Thoracic aorta (tissue), 2 donors: ENCODE measurements at regions not wholly inside any gene's neighbourhood (a gene's known extent, or its start where the extent isn't known, plus 50 kb on each side); places are given as distances from the start of the nearest gene placed in this dataset.
"Not testable (repeated sequence)": the region's sequence is repeated elsewhere in the genome, so short reads cannot be mapped to it uniquely, and the experiment has no call there.

ENCODE experiments used
- ATAC-seq: fragments of 150-250 bp; one replicate; pipeline ENCODE4 v1.8.0; 2017; ENCODE audit warnings: low read depth; ENCODE audit not compliant: insufficient number of reproducible peaks, low FRiP score
- DNase-seq: peaks from one replicate; pipeline ENCODE4 v3.0.0-alpha.2; 2020; ENCODE audit warnings: low spot score
- H3K27ac ChIP-seq, 2 donors: fragments of 200-600 bp; sonication (generic); 1 replicate in 1 of 2; 2 replicates in 1 of 2; pipeline ENCODE4 v1.5.1; 2016; ENCODE audit warnings: mild to moderate bottlenecking in 2 of 2, moderate library complexity in 2 of 2
- H3K27me3 ChIP-seq: fragments of 200-600 bp; sonication (generic); replicated peaks from 2 replicates; pipeline ENCODE4 v1.6.0; 2016; ENCODE audit warnings: mild to moderate bottlenecking; ENCODE audit not compliant: insufficient read depth
- H3K36me3 ChIP-seq: fragments of 200-600 bp; sonication (generic); one replicate; pipeline ENCODE4 v1.5.1; 2016
- H3K4me1 ChIP-seq, 2 donors: fragments of 200-600 bp; sonication (generic); 1 replicate in 1 of 2; 2 replicates in 1 of 2; pipeline versions ENCODE4 v1.5.1 to v1.6.0; 2016; ENCODE audit warnings: low read depth in 2 of 2, mild to moderate bottlenecking in 1 of 2; ENCODE audit not compliant: control insufficient read depth in 1 of 2
- H3K4me3 ChIP-seq: fragments of 200-600 bp; sonication (generic); 2 replicates; pipeline ENCODE4 v1.5.1; 2016; ENCODE audit warnings: mild to moderate bottlenecking
- H3K9me3 ChIP-seq: fragments of 200-600 bp; sonication (generic); 2 replicates; pipeline ENCODE4 v1.5.1; 2016
- TF ChIP-seq, protein P1 (sequence below): fragments of 200-600 bp; sonication (generic); IDR thresholded peaks from one replicate; pipeline ENCODE4 v1.5.1; 2019; ENCODE audit warnings: antibody characterized with exemption

GRCh38 chr4:10388146-10388545 is 69.1 kb downstream of the ZNF518B start:
- not testable (repeated sequence) for H3K27ac ChIP-seq, DNase-seq, ATAC-seq, H3K27me3 ChIP-seq, H3K9me3 ChIP-seq, H3K4me3 ChIP-seq, H3K36me3 ChIP-seq, H3K4me1 ChIP-seq

- ATAC-seq (no peak), DNase-seq (no peak)
- no peak overlapping the region for H3K4me3 ChIP-seq
- TF ChIP-seq, protein P1, sequence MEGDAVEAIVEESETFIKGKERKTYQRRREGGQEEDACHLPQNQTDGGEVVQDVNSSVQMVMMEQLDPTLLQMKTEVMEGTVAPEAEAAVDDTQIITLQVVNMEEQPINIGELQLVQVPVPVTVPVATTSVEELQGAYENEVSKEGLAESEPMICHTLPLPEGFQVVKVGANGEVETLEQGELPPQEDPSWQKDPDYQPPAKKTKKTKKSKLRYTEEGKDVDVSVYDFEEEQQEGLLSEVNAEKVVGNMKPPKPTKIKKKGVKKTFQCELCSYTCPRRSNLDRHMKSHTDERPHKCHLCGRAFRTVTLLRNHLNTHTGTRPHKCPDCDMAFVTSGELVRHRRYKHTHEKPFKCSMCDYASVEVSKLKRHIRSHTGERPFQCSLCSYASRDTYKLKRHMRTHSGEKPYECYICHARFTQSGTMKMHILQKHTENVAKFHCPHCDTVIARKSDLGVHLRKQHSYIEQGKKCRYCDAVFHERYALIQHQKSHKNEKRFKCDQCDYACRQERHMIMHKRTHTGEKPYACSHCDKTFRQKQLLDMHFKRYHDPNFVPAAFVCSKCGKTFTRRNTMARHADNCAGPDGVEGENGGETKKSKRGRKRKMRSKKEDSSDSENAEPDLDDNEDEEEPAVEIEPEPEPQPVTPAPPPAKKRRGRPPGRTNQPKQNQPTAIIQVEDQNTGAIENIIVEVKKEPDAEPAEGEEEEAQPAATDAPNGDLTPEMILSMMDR, result no peak
- H3K9me3 ChIP-seq, result no peaks in the 10 kb centered on the region
- H3K4me1 ChIP-seq, result no peaks in the 10 kb centered on the region
- H3K36me3 ChIP-seq, result no peaks in the 10 kb centered on the region
- H3K27ac ChIP-seq, result no peak overlapping the region
- H3K27me3 ChIP-seq, result no peaks in the 10 kb centered on the region
Measured at GRCh38 chr4:10385994-10386394, 71.2 kb downstream of the ZNF518B start.

DNA sequence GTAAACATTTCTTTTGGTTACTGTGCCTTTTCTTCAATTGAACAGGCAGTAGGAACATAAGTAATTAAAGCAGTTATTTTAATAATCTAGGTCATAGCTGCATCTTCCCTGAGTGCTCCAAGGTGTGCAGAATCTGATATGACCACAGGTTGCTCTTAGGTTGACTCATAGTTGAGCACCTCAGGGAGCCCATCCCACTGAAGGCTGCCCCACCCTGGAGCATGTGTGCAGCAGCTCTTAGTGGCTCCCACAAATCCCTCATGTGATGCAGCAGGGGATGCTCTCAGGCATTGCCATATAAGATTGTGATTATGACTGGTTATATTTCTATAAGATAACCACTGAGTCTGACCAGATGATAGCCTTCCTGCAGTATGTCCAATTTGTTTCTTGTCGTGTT is 72.3 kb downstream of the ZNF518B start:
- no peaks in the 10 kb centered on the region for H3K36me3 ChIP-seq
- H3K9me3 ChIP-seq, result no peaks in the 10 kb centered on the region
- no peaks in the 10 kb centered on the region for H3K27me3 ChIP-seq
- H3K27ac ChIP-seq, result no peak overlapping the region
- TF ChIP-seq, protein P1, result no peak
- ATAC-seq (no peak), DNase-seq (no peak)
- no peak overlapping the region for H3K4me3 ChIP-seq
- no peaks in the 10 kb centered on the region for H3K4me1 ChIP-seq

GRCh38 chr4:10383417-10383816 is 73.8 kb downstream of the ZNF518B start:
- no peak overlapping the region for H3K4me3 ChIP-seq
- H3K27me3 ChIP-seq, result no peaks in the 10 kb centered on the region
- TF ChIP-seq, protein P1, result no peak
- no peaks in the 10 kb centered on the region for H3K4me1 ChIP-seq
- H3K36me3 ChIP-seq, result no peaks in the 10 kb centered on the region
- H3K9me3 ChIP-seq, result no peaks in the 10 kb centered on the region
- ATAC-seq, result no peak
- no peak overlapping the region for H3K27ac ChIP-seq
- no peak for DNase-seq

DNA sequence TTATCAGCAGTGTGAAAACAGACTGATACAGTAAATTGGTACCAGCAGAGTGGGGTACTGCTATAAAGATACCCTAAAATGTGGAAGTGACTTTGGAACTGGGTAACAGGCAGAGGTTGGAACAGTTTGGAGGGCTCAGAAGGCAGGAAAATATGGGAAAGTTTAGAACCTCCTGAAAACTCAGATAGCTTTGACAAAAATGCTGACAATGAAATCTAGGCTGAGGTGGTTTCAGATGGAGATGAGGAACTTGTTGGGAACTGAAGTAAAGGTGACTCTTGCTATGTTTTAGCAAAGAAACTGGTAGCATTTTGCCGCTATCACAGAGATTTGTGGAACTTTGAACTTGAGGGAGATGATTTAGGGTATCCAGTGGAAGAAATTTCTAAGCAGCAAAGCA is 75.1 kb downstream of the ZNF518B start:
- DNase-seq, H3K27me3 ChIP-seq, H3K4me1 ChIP-seq, H3K9me3 ChIP-seq, H3K4me3 ChIP-seq, H3K36me3 ChIP-seq, ATAC-seq, H3K27ac ChIP-seq: not testable (repeated sequence)

DNA sequence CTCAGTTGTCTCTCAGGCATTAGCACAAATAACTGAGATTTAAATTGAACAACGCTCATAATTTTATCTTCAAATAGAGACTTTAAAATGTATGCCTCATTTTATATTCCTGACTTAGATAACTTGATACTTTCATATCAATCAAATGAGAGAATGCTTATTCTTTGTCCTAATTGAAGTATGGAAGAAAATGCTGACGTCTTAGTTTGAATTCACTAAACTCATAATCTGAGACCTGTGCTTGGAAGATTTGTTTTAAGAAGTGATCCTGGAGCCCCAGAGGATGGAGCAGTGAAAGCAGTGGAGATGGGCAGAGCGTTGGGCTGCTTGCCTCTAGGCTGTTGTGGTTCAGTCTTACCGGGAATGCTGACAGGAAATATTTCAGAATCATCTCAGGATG is 76.1 kb downstream of the ZNF518B start:
- Histone ChIP-seq H3K27ac (no peak overlapping the region), H3K27me3 (no peaks in the 10 kb centered on the region), H3K36me3 (no peaks in the 10 kb centered on the region), H3K4me1 (no peaks in the 10 kb centered on the region), H3K9me3 (no peaks in the 10 kb centered on the region), H3K4me3 (no peak overlapping the region)
- ATAC-seq (no peak), DNase-seq (no peak)
- TF ChIP-seq, protein P1, result no peak
